Retinal pigment epithelial cell (primary cell): ENCODE measurements at regions not wholly inside any gene's neighbourhood (a gene's known extent, or its start where the extent isn't known, plus 50 kb on each side); places are given as distances from the start of the nearest gene placed in this dataset.

ENCODE experiments used
- DNase-seq: peaks from one replicate; pipeline ENCODE4 v3.0.0-alpha.2; 2010; ENCODE audit warnings: low read depth
- H3K4me3 ChIP-seq: 2 replicates; pipeline ENCODE4 v1.5.1; 2011; ENCODE audit warnings: mild to moderate bottlenecking, low read length, control low read depth, moderate library complexity
- TF ChIP-seq, protein P1 (sequence below): conservative IDR thresholded peaks from 2 replicates; pipeline ENCODE4 v1.5.1; 2011; ENCODE audit warnings: low read depth, low read length, control low read depth, inconsistent platforms

GRCh38 chr4:81523672-81524327, 52.1 kb upstream of the RASGEF1B start:
- TF ChIP-seq, protein P1, sequence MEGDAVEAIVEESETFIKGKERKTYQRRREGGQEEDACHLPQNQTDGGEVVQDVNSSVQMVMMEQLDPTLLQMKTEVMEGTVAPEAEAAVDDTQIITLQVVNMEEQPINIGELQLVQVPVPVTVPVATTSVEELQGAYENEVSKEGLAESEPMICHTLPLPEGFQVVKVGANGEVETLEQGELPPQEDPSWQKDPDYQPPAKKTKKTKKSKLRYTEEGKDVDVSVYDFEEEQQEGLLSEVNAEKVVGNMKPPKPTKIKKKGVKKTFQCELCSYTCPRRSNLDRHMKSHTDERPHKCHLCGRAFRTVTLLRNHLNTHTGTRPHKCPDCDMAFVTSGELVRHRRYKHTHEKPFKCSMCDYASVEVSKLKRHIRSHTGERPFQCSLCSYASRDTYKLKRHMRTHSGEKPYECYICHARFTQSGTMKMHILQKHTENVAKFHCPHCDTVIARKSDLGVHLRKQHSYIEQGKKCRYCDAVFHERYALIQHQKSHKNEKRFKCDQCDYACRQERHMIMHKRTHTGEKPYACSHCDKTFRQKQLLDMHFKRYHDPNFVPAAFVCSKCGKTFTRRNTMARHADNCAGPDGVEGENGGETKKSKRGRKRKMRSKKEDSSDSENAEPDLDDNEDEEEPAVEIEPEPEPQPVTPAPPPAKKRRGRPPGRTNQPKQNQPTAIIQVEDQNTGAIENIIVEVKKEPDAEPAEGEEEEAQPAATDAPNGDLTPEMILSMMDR: no peak

GRCh38 chr4:81522711-81523110, 51.0 kb upstream of the RASGEF1B start:
- H3K4me3 ChIP-seq: no peak overlapping the region
- no peak for DNase-seq
- TF ChIP-seq, protein P1: no peak

More at GRCh38 chr4:81523672-81524327, 52.1 kb upstream of the RASGEF1B start:
- DNase-seq: no peak
- H3K4me3 ChIP-seq: no peak overlapping the region

GRCh38 chr4:81521708-81522107, 50.0 kb upstream of the RASGEF1B start:
- H3K4me3 ChIP-seq: no peak overlapping the region
- TF ChIP-seq, protein P1: no peak
- DNase-seq: no peak
